HL-60 (cell line): ENCODE measurements at regions not wholly inside any gene's neighbourhood (a gene's known extent, or its start where the extent isn't known, plus 50 kb on each side); places are given as distances from the start of the nearest gene placed in this dataset.

Source experiments
- TF ChIP-seq, protein P1 (sequence below): IDR thresholded peaks from one replicate; pipeline ENCODE4 v1.5.1; 2011; ENCODE audit warnings: low read length, control low read depth, inconsistent platforms; ENCODE audit not compliant: insufficient read depth
- TF ChIP-seq, protein P2 (sequence below): IDR thresholded peaks from 2 replicates; pipeline ENCODE4 v1.6.1; 2012; ENCODE audit warnings: low read depth; ENCODE audit not compliant: insufficient replicate concordance

DNA sequence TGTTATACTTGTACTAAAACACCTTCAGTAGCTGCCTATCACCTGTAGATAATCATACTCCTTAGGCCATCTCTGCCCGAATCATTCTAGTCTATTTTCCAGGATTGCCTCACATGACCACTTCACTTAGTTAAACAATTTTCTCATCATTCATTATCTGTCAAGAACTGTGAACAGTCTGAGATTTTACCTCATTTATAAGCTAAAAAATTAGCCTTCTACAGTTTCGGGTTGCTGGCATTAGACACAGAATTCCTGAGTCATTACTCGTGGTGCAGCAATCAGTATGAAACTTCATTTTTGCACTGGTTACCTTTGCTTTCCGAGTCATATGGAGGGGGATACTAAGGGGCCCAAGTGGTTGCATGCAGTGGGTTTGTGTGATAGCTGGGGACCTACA is 57.6 kb upstream of the OTOGL start:
- TF ChIP-seq, protein P1, sequence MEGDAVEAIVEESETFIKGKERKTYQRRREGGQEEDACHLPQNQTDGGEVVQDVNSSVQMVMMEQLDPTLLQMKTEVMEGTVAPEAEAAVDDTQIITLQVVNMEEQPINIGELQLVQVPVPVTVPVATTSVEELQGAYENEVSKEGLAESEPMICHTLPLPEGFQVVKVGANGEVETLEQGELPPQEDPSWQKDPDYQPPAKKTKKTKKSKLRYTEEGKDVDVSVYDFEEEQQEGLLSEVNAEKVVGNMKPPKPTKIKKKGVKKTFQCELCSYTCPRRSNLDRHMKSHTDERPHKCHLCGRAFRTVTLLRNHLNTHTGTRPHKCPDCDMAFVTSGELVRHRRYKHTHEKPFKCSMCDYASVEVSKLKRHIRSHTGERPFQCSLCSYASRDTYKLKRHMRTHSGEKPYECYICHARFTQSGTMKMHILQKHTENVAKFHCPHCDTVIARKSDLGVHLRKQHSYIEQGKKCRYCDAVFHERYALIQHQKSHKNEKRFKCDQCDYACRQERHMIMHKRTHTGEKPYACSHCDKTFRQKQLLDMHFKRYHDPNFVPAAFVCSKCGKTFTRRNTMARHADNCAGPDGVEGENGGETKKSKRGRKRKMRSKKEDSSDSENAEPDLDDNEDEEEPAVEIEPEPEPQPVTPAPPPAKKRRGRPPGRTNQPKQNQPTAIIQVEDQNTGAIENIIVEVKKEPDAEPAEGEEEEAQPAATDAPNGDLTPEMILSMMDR, result no peak
- TF ChIP-seq, protein P2, sequence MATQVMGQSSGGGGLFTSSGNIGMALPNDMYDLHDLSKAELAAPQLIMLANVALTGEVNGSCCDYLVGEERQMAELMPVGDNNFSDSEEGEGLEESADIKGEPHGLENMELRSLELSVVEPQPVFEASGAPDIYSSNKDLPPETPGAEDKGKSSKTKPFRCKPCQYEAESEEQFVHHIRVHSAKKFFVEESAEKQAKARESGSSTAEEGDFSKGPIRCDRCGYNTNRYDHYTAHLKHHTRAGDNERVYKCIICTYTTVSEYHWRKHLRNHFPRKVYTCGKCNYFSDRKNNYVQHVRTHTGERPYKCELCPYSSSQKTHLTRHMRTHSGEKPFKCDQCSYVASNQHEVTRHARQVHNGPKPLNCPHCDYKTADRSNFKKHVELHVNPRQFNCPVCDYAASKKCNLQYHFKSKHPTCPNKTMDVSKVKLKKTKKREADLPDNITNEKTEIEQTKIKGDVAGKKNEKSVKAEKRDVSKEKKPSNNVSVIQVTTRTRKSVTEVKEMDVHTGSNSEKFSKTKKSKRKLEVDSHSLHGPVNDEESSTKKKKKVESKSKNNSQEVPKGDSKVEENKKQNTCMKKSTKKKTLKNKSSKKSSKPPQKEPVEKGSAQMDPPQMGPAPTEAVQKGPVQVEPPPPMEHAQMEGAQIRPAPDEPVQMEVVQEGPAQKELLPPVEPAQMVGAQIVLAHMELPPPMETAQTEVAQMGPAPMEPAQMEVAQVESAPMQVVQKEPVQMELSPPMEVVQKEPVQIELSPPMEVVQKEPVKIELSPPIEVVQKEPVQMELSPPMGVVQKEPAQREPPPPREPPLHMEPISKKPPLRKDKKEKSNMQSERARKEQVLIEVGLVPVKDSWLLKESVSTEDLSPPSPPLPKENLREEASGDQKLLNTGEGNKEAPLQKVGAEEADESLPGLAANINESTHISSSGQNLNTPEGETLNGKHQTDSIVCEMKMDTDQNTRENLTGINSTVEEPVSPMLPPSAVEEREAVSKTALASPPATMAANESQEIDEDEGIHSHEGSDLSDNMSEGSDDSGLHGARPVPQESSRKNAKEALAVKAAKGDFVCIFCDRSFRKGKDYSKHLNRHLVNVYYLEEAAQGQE, result no peak
